HEK293T (cell line): ENCODE measurements at regions not wholly inside any gene's neighbourhood (a gene's known extent, or its start where the extent isn't known, plus 50 kb on each side); places are given as distances from the start of the nearest gene placed in this dataset.

Experiments
- CTCF ChIA-PET: fragments of 350-600 bp; formaldehyde crosslinking; extraction: SDS; loops from one replicate; lab custom pipeline; 2021; ENCODE audit warnings: antibody characterized with exemption, inconsistent platforms; lab: Yijun Ruan, JAX
- POLR2A ChIA-PET: fragments of 350-600 bp; formaldehyde crosslinking; extraction: SDS; loops from one replicate; lab custom pipeline; 2020; ENCODE audit warnings: antibody characterized with exemption, inconsistent platforms; lab: Yijun Ruan, JAX
- DNase-seq: peaks from one replicate; pipeline ENCODE4 v3.0.0; 2012; ENCODE audit warnings: mixed read lengths; ENCODE audit errors: extremely low spot score
- ARNT ChIP-seq: fragments of 450-650 bp; IDR thresholded peaks from 2 replicates; pipeline ENCODE4 v1.6.1; 2017; ENCODE audit warnings: mild to moderate bottlenecking
- BHLHE40 ChIP-seq: fragments of 450-650 bp; IDR thresholded peaks from 2 replicates; pipeline ENCODE4 v1.6.1; 2016; ENCODE audit warnings: mild to moderate bottlenecking, moderate library complexity, borderline replicate concordance
- CTBP1 ChIP-seq: fragments of 450-650 bp; IDR thresholded peaks from 2 replicates; pipeline ENCODE4 v1.6.1; 2016; ENCODE audit warnings: borderline replicate concordance
- ELF4 ChIP-seq: fragments of 450-650 bp; IDR thresholded peaks from 2 replicates; pipeline ENCODE4 v1.6.1; 2017; ENCODE audit warnings: antibody characterized with exemption
- FOXA1 ChIP-seq: fragments of 450-650 bp; IDR thresholded peaks from 2 replicates; pipeline ENCODE4 v1.6.1; 2016; ENCODE audit warnings: mild to moderate bottlenecking
- FOXK2 ChIP-seq: fragments of 450-650 bp; IDR thresholded peaks from 2 replicates; pipeline ENCODE4 v1.6.1; 2016; ENCODE audit warnings: mild to moderate bottlenecking
- FOXM1 ChIP-seq: fragments of 450-650 bp; IDR thresholded peaks from 2 replicates; pipeline ENCODE4 v1.6.1; 2017; ENCODE audit warnings: mild to moderate bottlenecking, borderline replicate concordance
- HDGF ChIP-seq: fragments of 450-650 bp; IDR thresholded peaks from 2 replicates; pipeline ENCODE4 v1.6.1; 2017; ENCODE audit warnings: antibody characterized with exemption, borderline replicate concordance
- L3MBTL2 ChIP-seq: fragments of 450-650 bp; conservative IDR thresholded peaks from 2 replicates; pipeline ENCODE4 v1.6.1; 2016; ENCODE audit warnings: mild to moderate bottlenecking
- LEF1 ChIP-seq: fragments of 450-650 bp; IDR thresholded peaks from 2 replicates; pipeline ENCODE4 v1.6.1; 2017; ENCODE audit warnings: mild to moderate bottlenecking, borderline replicate concordance
- NFRKB ChIP-seq: fragments of 450-650 bp; IDR thresholded peaks from 2 replicates; pipeline ENCODE4 v1.6.1; 2016; ENCODE audit warnings: mild to moderate bottlenecking, moderate library complexity
- SP1 ChIP-seq: fragments of 450-650 bp; IDR thresholded peaks from 2 replicates; pipeline ENCODE4 v1.6.1; 2017
- SUZ12 ChIP-seq: fragments of 450-650 bp; IDR thresholded peaks from 2 replicates; pipeline ENCODE4 v1.6.1; 2016; ENCODE audit warnings: mild to moderate bottlenecking
- TARDBP ChIP-seq: fragments of 450-650 bp; IDR thresholded peaks from 2 replicates; pipeline ENCODE4 v1.6.1; 2016
- ZNF384 ChIP-seq: fragments of 450-650 bp; IDR thresholded peaks from 2 replicates; pipeline ENCODE4 v1.6.1; 2016
- TF ChIP-seq, protein P1 (sequence below): fragments of 450-650 bp; IDR thresholded peaks from 2 replicates; pipeline ENCODE4 v1.6.1; 2016

GRCh38 chr18:73638709-73639108 lies 508.9 kb downstream of the FBXO15 start:
- TF ChIP-seq SUZ12 (no peak), ARNT (no peak), FOXA1 (no peak), FOXK2 (no peak)
- TF ChIP-seq, protein P1, sequence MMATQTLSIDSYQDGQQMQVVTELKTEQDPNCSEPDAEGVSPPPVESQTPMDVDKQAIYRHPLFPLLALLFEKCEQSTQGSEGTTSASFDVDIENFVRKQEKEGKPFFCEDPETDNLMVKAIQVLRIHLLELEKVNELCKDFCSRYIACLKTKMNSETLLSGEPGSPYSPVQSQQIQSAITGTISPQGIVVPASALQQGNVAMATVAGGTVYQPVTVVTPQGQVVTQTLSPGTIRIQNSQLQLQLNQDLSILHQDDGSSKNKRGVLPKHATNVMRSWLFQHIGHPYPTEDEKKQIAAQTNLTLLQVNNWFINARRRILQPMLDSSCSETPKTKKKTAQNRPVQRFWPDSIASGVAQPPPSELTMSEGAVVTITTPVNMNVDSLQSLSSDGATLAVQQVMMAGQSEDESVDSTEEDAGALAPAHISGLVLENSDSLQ: no peak
- CTCF ChIA-PET: no interaction called here
- no peak for DNase-seq

DNA sequence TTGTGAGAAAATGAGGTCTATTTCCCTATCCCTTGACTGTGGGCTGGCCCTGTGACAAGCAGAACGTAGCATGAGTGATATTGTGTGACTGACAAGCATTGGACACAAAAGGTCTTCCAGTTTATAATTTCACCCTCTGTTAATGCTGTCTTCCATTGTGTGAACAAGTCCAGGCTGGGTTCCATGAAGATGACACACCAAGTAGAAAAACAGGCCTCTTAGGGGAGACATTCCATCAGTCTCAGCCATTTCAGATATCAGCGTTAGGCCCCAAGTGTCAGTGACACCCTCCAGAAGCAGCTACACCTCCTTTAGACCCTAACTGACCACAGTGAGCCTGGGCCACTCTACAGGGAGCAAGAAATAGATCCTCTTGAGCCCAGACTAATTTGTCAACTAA lies 511.3 kb downstream of the FBXO15 start:
- no peak for TF ChIP-seq LEF1
- POLR2A ChIA-PET: no interaction called here
- no peak for DNase-seq
- CTCF ChIA-PET: no interaction called here

More at GRCh38 chr18:73638709-73639108, 508.9 kb downstream of the FBXO15 start:
- POLR2A ChIA-PET: no interaction called here

GRCh38 chr18:73626859-73627258 lies 520.8 kb downstream of the FBXO15 start:
- TF ChIP-seq CTBP1 (no peak), LEF1 (no peak), SP1 (no peak), FOXA1 (no peak), ZNF384 (no peak), L3MBTL2 (no peak), NFRKB (no peak), ELF4 (no peak), HDGF (no peak), SUZ12 (no peak), FOXK2 (no peak), ARNT (no peak), TARDBP (no peak), FOXM1 (no peak), BHLHE40 (no peak)
- TF ChIP-seq, protein P1: no peak
- DNase-seq: no peak
- ChIA-PET CTCF (no interaction called here), POLR2A (no interaction called here)

DNA sequence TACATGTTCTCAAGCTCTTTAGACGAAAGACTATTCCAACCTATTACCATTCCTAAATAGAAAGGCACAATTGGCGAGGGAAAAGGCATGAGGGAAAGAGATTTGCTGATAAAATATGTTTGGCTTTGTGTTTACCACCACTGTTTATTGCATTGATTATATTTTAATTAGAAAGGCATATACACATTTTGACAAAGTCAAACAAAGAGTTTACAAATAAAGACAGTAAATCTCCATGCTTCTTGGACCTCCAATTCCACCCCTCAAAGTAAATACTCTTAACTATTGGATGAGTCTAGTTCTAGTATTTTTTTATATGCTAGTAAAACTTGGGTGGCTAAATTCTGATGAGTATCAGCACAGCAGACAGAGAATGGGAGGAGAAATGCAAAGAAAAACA lies 521.4 kb downstream of the FBXO15 start:
- ChIA-PET POLR2A (no interaction called here), CTCF (no interaction called here)

GRCh38 chr18:73621091-73621490 lies 526.5 kb downstream of the FBXO15 start:
- POLR2A ChIA-PET: no interaction called here
- TF ChIP-seq BHLHE40 (no peak), L3MBTL2 (no peak), SUZ12 (no peak), CTBP1 (no peak), FOXA1 (no peak), HDGF (no peak), SP1 (no peak), FOXM1 (no peak)
- TF ChIP-seq, protein P1: no peak
- CTCF ChIA-PET: no interaction called here
- no peak for DNase-seq

More for the DNA sequence above, 521.4 kb downstream of the FBXO15 start:
- DNase-seq: no peak
- TF ChIP-seq NFRKB (no peak), ZNF384 (no peak), TARDBP (no peak), SP1 (no peak), SUZ12 (no peak), ELF4 (no peak)

DNA sequence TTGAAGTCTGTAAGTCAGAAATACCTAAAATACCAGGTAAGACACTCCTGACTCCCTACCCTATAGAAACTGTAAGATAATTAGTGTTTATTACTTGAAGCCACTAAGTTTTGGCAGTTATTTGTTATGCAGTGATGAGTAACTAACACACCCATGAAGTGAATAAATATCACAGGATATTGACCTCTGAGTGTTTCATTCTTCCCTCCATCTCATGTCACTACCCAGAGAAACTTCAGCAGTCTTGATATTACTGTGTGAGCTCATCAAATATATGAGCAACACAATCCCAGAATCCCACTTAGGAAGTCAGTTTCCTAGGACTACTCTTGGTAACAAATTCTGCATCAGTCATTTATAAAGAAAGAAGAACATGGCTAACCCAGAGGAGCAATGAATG lies 529.7 kb downstream of the FBXO15 start:
- POLR2A ChIA-PET: no interaction called here
- CTCF ChIA-PET: no interaction called here
- DNase-seq: no peak
- TF ChIP-seq, protein P1: no peak
- TF ChIP-seq SUZ12 (no peak), TARDBP (no peak), ZNF384 (no peak), ARNT (no peak), NFRKB (no peak), BHLHE40 (no peak), FOXK2 (no peak), LEF1 (no peak)

DNA sequence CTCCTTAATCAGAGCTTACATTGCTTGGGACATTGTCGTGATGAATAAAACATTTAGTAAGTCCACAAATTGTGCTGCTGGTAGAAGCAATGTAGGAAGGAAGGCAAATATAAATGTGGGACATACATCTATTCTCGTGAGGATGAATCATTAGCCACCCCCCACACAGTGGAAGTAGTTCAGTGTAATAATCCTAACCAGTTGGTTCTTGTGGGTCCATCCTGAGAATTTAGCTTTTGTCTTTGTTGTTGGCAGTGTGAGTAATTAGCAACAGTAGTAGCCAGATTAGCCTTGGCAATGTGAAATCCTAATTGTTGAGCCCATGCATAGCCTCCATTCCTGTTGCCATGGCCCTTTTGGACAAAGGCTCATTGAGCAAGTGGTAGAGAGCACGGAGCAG lies 532.1 kb downstream of the FBXO15 start:
- DNase-seq: no peak
- ChIA-PET CTCF (interaction anchor here (0.6 kb wide), 1 partner anchor 1131 kb away, joined by 3 read pairs; no protein-coding TSS in a partner anchor), POLR2A (no interaction called here)
- no peak for TF ChIP-seq LEF1
